ENCODE measurements at regions not wholly inside any gene's neighbourhood (a gene's known extent, or its start where the extent isn't known, plus 50 kb on each side); places are given as distances from the start of the nearest gene placed in this dataset.

- no peak overlapping the region for H3K4me3 Mint-ChIP-seq (ENCODE audit: unreplicated experiment)
- no peak for DNase-seq (ENCODE audit: low spot score)
- no peaks in the 10 kb centered on the region for H3K27me3 Mint-ChIP-seq (ENCODE audit: unreplicated experiment)
- peaks cover 2% of the 10 kb centered on the region for H3K4me1 Mint-ChIP-seq (ENCODE audit: unreplicated experiment)
- H3K36me3 Mint-ChIP-seq (ENCODE audit: low read depth, unreplicated experiment) = no peaks in the 10 kb centered on the region
- TF ChIP-seq CTCF (IDR thresholded peaks at IDR 0.05; ENCODE audit: unreplicated experiment) = no peak
- H3K27ac Mint-ChIP-seq (ENCODE audit: unreplicated experiment) = no peak overlapping the region
- no peaks in the 10 kb centered on the region for H3K9me3 Mint-ChIP-seq (ENCODE audit: unreplicated experiment)
These were observed 106.1 kb upstream of the CHODL start for GRCh38 chr21:18138507-18138906.

- H3K36me3 Mint-ChIP-seq (ENCODE audit: low read depth, unreplicated experiment) = no peaks in the 10 kb centered on the region
- DNase-seq (ENCODE audit: low spot score) = no peak
- TF ChIP-seq CTCF (IDR thresholded peaks at IDR 0.05; ENCODE audit: unreplicated experiment) = no peak
- no peak overlapping the region for H3K27ac Mint-ChIP-seq (ENCODE audit: unreplicated experiment)
- H3K4me3 Mint-ChIP-seq (ENCODE audit: unreplicated experiment) = no peak overlapping the region
- H3K27me3 Mint-ChIP-seq (ENCODE audit: unreplicated experiment) = no peaks in the 10 kb centered on the region
- no peaks in the 10 kb centered on the region for H3K9me3 Mint-ChIP-seq (ENCODE audit: unreplicated experiment)
- H3K4me1 Mint-ChIP-seq (ENCODE audit: unreplicated experiment) = no peaks in the 10 kb centered on the region
These were observed 115.1 kb upstream of the CHODL start for GRCh38 chr21:18129526-18129925.

- Mint-ChIP-seq H3K4me3 (ENCODE audit: unreplicated experiment) (no peak overlapping the region), H3K27me3 (ENCODE audit: unreplicated experiment) (no peaks in the 10 kb centered on the region), H3K27ac (ENCODE audit: unreplicated experiment) (no peak overlapping the region), H3K9me3 (ENCODE audit: unreplicated experiment) (no peaks in the 10 kb centered on the region), H3K36me3 (ENCODE audit: low read depth, unreplicated experiment) (no peaks in the 10 kb centered on the region), H3K4me1 (ENCODE audit: unreplicated experiment) (no peaks in the 10 kb centered on the region)
- no peak for DNase-seq (ENCODE audit: low spot score)
- no peak for TF ChIP-seq CTCF (IDR thresholded peaks at IDR 0.05; ENCODE audit: unreplicated experiment)
These were observed 126.1 kb upstream of the CHODL start for GRCh38 chr21:18118566-18118965.

GRCh38 chr21:18117176-18117575, 127.5 kb upstream of the CHODL start:
- Mint-ChIP-seq H3K4me3 (ENCODE audit: unreplicated experiment) (no peak overlapping the region), H3K27ac (ENCODE audit: unreplicated experiment) (no peak overlapping the region), H3K27me3 (ENCODE audit: unreplicated experiment) (peaks cover 2% of the 10 kb centered on the region), H3K36me3 (ENCODE audit: low read depth, unreplicated experiment) (no peaks in the 10 kb centered on the region), H3K9me3 (ENCODE audit: unreplicated experiment) (no peaks in the 10 kb centered on the region), H3K4me1 (ENCODE audit: unreplicated experiment) (no peaks in the 10 kb centered on the region)
- no peak for TF ChIP-seq CTCF (IDR thresholded peaks at IDR 0.05; ENCODE audit: unreplicated experiment)
- no peak for DNase-seq (ENCODE audit: low spot score)

- no peak for TF ChIP-seq CTCF (IDR thresholded peaks at IDR 0.05; ENCODE audit: unreplicated experiment)
- no peaks in the 10 kb centered on the region for H3K4me1 Mint-ChIP-seq (ENCODE audit: unreplicated experiment)
- H3K9me3 Mint-ChIP-seq (ENCODE audit: unreplicated experiment) = no peaks in the 10 kb centered on the region
- H3K36me3 Mint-ChIP-seq (ENCODE audit: low read depth, unreplicated experiment) = no peaks in the 10 kb centered on the region
- no peak overlapping the region for H3K4me3 Mint-ChIP-seq (ENCODE audit: unreplicated experiment)
- no peak for DNase-seq (ENCODE audit: low spot score)
- no peak overlapping the region for H3K27ac Mint-ChIP-seq (ENCODE audit: unreplicated experiment)
- peaks cover 2% of the 10 kb centered on the region for H3K27me3 Mint-ChIP-seq (ENCODE audit: unreplicated experiment)
These were observed 129.8 kb upstream of the CHODL start for GRCh38 chr21:18114810-18115209.

Measured in endothelial cell (in vitro differentiated cells).